HG03432 (cell line): ENCODE measurements at regions not wholly inside any gene's neighbourhood (a gene's known extent, or its start where the extent isn't known, plus 50 kb on each side); places are given as distances from the start of the nearest gene placed in this dataset.

Source experiments
- ATAC-seq: cut with Tn5 transposase; IDR thresholded peaks from one replicate; pipeline ENCODE4 v1.9.1; 2021; ENCODE audit warnings: mild to moderate bottlenecking, moderate library complexity; ENCODE audit not compliant: unreplicated experiment

DNA sequence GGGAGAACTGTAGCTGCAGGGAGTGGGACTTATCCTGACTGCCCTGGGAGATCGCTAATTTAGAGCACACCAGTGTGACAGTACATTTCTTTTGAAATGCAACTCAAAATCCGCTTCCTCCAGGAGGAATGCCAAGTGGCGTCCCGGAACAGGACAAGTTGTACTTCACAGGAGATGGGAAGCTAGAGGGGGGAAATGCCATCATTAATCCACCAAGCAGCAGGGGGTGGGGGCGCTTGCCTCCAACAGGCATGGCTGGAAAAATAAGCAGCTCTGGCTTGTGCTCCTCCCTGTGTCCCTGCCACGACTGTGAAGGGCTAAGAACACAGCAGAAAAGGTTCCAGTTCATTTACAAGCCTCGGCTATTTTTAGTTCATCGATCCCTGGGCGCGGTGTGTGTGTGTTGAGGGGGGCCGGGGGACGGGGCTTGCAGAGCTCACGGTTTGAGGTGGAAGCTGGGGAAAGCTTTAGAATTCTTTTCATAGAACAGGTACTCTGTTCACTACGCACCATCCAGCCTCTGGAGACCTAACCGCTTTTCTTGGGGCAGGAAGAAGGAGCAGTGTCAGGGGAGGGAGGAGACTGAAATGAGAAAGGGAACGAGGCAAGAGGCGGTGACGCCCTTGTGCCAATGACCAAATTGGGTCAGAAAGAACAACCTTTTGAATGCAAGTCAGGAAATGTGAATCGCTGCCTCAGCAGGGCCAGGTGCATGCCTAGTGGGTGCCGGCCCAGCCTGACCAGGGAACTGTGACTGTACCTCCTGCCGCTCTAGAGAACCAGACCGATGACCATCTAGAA, 51.8 kb upstream of the DGKG start:
- peak; percentile 63 for ATAC-seq

DNA sequence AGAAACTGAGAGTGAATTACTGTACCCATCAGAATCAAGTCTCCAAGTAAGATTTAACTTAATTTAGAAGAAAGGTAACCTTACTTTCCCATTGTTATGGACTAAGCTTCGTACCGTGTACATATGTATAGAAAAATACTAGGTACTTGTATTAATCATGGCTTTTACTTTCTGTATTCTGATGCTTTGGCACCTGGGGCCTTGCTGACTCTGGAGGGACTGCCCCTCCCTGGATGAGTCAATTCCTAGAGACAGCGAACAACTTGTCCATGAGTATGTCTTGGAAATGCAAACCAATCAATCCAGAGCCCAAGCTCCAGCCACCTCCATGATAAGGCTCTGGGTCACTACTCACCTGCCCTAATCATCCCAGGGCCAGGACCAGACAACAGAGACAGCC, 50.0 kb upstream of the DGKG start:
- peak; percentile 58 for ATAC-seq
